ENCODE measurements at regions not wholly inside any gene's neighbourhood (a gene's known extent, or its start where the extent isn't known, plus 50 kb on each side); places are given as distances from the start of the nearest gene placed in this dataset.

- no peak for TF ChIP-seq GATA3 (IDR thresholded peaks at IDR 0.05; ENCODE audit: low read depth, low read length)
- TF ChIP-seq GATA2 (IDR thresholded peaks at IDR 0.05; ENCODE audit: low read depth, low read length) = no peak
Measured at GRCh38 chr20:11698124-11698523, 219.6 kb upstream of the BTBD3 start.

Measured in SH-SY5Y (cell line).